ENCODE measurements at regions not wholly inside any gene's neighbourhood (a gene's known extent, or its start where the extent isn't known, plus 50 kb on each side); places are given as distances from the start of the nearest gene placed in this dataset.
"Not testable (repeated sequence)": the region's sequence is repeated elsewhere in the genome, so short reads cannot be mapped to it uniquely, and the experiment has no call there.

DNA sequence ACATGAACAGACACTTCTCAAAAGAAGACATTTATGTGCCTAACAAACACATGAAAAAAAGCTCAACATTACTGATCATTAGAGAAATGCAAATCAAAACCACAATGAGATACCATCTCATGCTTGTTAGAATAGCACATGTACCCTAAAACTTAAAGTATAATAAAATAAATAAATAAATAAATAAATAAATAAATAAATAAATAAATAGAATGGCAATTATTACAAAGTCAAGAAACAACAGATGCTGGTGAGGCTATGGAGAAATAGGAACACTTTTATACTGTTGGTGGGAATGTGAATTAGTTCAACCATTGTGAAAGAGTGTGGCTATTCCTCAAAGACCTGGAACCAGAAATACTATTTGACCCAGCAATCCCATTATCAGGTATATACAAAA, 970.6 kb downstream of the NR2F1-AS1 start:
- DNase-seq (ENCODE audit: low spot score); H3K27ac Mint-ChIP-seq; H3K4me3 Mint-ChIP-seq; H3K4me1 Mint-ChIP-seq (ENCODE audit: low read depth); H3K9me3 Mint-ChIP-seq; H3K36me3 Mint-ChIP-seq (ENCODE audit: low read depth); H3K27me3 Mint-ChIP-seq (ENCODE audit: low read depth): not testable (repeated sequence)

DNA sequence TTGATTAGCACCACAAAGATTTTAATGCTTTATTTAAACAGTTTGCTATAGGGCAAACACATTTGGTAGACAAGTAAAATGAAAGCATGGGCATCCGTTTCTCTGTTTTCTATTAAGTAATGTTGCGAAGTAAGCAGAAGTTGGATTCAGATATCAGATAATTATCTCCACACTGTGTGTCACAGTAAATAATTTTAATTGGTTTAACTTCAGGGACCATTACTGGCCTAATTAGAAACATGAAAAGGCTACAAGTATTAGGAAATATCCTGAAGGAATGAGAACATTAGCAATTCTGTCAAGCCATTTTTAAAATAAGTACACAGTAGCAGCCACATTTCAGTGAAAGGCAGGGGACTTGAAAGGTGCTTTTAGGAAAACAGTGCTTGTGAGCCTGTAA, 975.4 kb downstream of the NR2F1-AS1 start:
- H3K36me3 Mint-ChIP-seq (ENCODE audit: low read depth), result no peaks in the 10 kb centered on the region
- no peak overlapping the region for H3K27ac Mint-ChIP-seq
- no peak for DNase-seq (ENCODE audit: low spot score)
- H3K9me3 Mint-ChIP-seq, result peaks cover 9% of the 10 kb centered on the region
- H3K27me3 Mint-ChIP-seq (ENCODE audit: low read depth), result no peaks in the 10 kb centered on the region
- H3K4me3 Mint-ChIP-seq, result no peak overlapping the region
- no peaks in the 10 kb centered on the region for H3K4me1 Mint-ChIP-seq (ENCODE audit: low read depth)

- no peak overlapping the region for H3K27ac Mint-ChIP-seq
These were observed 981.7 kb downstream of the NR2F1-AS1 start for GRCh38 chr5:92599217-92599810.

DNA sequence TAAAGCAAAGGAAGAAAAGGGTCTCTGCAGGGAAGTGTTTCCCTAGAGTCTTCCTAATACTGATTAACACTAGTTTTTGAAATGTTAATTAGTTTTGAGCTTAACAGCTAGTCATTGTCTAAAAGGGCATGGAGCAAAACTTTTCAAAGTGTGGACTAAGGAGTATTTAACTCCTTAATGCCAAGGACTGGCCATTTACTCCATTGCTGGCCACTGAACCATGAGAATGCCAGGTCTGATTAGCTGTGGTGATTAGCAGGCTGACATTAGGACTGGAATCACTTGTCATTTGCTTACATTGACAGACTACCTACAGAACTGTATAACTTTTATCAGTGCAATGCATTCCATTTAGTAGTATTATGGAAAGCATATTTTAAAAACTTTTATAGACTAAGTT, 987.0 kb downstream of the NR2F1-AS1 start:
- no peaks in the 10 kb centered on the region for H3K4me1 Mint-ChIP-seq (ENCODE audit: low read depth)
- H3K27ac Mint-ChIP-seq, result no peak overlapping the region
- H3K4me3 Mint-ChIP-seq, result no peak overlapping the region
- H3K27me3 Mint-ChIP-seq (ENCODE audit: low read depth), result no peaks in the 10 kb centered on the region
- peaks cover 7% of the 10 kb centered on the region for H3K9me3 Mint-ChIP-seq
- H3K36me3 Mint-ChIP-seq (ENCODE audit: low read depth), result no peaks in the 10 kb centered on the region
- no peak for DNase-seq (ENCODE audit: low spot score)

More at GRCh38 chr5:92599217-92599810, 981.7 kb downstream of the NR2F1-AS1 start:
- no peaks in the 10 kb centered on the region for H3K27me3 Mint-ChIP-seq (ENCODE audit: low read depth)
- H3K36me3 Mint-ChIP-seq (ENCODE audit: low read depth), result no peaks in the 10 kb centered on the region
- no peak for DNase-seq (ENCODE audit: low spot score)
- no peaks in the 10 kb centered on the region for H3K4me1 Mint-ChIP-seq (ENCODE audit: low read depth)
- no peak overlapping the region for H3K4me3 Mint-ChIP-seq
- peaks cover 11% of the 10 kb centered on the region for H3K9me3 Mint-ChIP-seq

- no peaks in the 10 kb centered on the region for H3K36me3 Mint-ChIP-seq (ENCODE audit: low read depth)
- no peak for DNase-seq (ENCODE audit: low spot score)
- no peaks in the 10 kb centered on the region for H3K4me1 Mint-ChIP-seq (ENCODE audit: low read depth)
- no peaks in the 10 kb centered on the region for H3K9me3 Mint-ChIP-seq
- H3K27me3 Mint-ChIP-seq (ENCODE audit: low read depth), result no peaks in the 10 kb centered on the region
- no peak overlapping the region for H3K4me3 Mint-ChIP-seq
- H3K27ac Mint-ChIP-seq, result no peak overlapping the region
These were observed 992.1 kb downstream of the NR2F1-AS1 start for GRCh38 chr5:92588876-92589275.

DNA sequence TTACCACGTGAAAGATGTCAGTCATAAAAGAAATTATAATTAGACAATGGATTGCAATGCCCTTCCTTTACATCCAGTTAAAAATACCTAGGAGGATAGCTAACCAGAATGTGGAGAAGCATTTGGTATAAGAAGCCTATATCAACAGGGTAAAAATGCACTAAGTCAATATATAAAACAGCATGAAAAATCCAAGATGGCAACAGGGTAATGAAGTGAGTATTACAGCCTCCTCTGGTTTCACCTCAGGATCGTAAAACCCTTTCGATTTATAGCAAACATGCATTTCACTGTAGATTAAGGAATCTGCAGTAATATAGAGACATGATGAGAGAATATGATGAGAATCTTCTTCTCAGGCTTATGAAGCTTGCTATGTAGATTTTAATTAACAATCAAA, 999.3 kb downstream of the NR2F1-AS1 start:
- Mint-ChIP-seq H3K4me1 (ENCODE audit: low read depth) (no peaks in the 10 kb centered on the region), H3K36me3 (ENCODE audit: low read depth) (no peaks in the 10 kb centered on the region), H3K4me3 (no peak overlapping the region), H3K9me3 (peaks cover 6% of the 10 kb centered on the region), H3K27me3 (ENCODE audit: low read depth) (no peaks in the 10 kb centered on the region), H3K27ac (no peak overlapping the region)
- no peak for DNase-seq (ENCODE audit: low spot score)

- no peaks in the 10 kb centered on the region for H3K36me3 Mint-ChIP-seq (ENCODE audit: low read depth)
These were observed 999.8 kb downstream of the NR2F1-AS1 start for GRCh38 chr5:92581249-92581648.

DNA sequence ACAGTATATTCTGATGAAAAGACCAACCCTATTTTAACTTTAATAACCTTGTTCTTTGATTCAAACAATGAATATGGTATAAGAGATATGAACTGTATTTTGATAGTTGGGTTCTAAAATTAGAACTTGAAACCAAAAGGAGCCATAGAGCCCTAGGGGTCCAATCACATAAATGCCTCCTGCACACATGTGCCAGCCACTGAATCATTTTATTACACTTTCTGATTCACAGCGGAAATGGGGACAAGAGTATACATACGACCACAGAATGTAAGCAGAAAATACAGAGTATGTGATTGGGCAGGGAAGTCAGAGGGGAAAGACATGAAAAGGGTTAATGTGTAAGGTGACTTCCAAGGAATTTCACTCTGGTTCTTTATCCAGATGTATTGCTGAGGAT, 1000.2 kb downstream of the NR2F1-AS1 start:
- Mint-ChIP-seq H3K9me3 (peaks cover 6% of the 10 kb centered on the region), H3K4me3 (no peak overlapping the region), H3K27me3 (ENCODE audit: low read depth) (no peaks in the 10 kb centered on the region), H3K27ac (no peak overlapping the region), H3K4me1 (ENCODE audit: low read depth) (no peaks in the 10 kb centered on the region), H3K36me3 (ENCODE audit: low read depth) (no peaks in the 10 kb centered on the region)
- DNase-seq (ENCODE audit: low spot score), result no peak

More at GRCh38 chr5:92581249-92581648, 999.8 kb downstream of the NR2F1-AS1 start:
- Mint-ChIP-seq H3K27me3 (ENCODE audit: low read depth) (no peaks in the 10 kb centered on the region), H3K27ac (no peak overlapping the region), H3K4me3 (no peak overlapping the region), H3K9me3 (peaks cover 6% of the 10 kb centered on the region), H3K4me1 (ENCODE audit: low read depth) (no peaks in the 10 kb centered on the region)
- no peak for DNase-seq (ENCODE audit: low spot score)

GRCh38 chr5:92574023-92574422, 1007.0 kb downstream of the NR2F1-AS1 start:
- Mint-ChIP-seq H3K9me3 (no peaks in the 10 kb centered on the region), H3K27ac (no peak overlapping the region), H3K4me3 (no peak overlapping the region), H3K27me3 (ENCODE audit: low read depth) (no peaks in the 10 kb centered on the region), H3K36me3 (ENCODE audit: low read depth) (no peaks in the 10 kb centered on the region), H3K4me1 (ENCODE audit: low read depth) (no peaks in the 10 kb centered on the region)
- no peak for DNase-seq (ENCODE audit: low spot score)

DNA sequence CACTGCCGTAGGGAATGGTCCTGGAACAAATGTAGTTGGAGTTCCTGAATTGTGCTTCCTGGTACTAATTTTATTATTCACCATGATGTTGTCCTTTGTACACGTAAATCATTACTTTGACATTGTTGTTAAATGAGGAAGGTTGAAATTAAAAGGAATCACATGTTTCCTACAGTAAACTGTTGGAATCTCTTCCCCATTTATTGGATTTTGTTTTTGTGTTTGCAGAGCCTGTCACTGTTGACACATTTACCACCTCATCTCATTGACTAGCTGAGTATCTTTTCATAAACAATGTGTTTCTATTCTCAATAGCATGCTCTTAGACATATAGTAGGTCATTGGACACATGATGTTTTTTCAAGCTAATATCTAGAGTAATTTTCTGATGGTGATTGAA, 1012.5 kb downstream of the NR2F1-AS1 start:
- no peaks in the 10 kb centered on the region for H3K36me3 Mint-ChIP-seq (ENCODE audit: low read depth)

DNA sequence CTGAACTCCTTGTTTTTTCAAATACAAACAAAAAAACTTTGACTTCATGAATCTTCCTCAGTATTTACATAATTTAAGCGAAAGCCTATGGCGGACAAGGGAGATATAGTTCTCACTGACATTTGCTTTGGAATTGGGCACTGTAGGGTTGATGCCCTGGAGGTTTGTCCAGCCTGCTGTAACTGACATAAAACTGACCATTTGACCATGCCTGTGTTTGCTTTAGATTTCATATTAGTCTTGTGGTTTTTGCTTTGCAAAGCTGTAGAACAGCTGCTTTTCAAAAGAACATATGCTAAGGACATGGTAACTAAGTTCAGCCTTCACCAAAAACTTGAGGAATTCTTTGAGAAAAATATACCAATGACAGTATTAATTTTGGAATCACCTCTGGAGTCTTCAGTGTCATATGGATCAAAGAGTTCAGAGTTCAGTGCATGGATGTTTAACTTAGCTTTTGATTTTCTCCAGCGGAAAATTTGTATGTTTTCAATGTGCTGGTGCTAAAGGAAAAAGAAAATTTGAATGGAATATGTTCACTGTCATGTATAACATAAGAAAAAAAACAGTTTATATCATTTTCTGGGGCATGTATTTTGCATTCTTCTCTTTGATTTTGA, 1013.1 kb downstream of the NR2F1-AS1 start:
- H3K36me3 Mint-ChIP-seq (ENCODE audit: low read depth), result no peaks in the 10 kb centered on the region
- no peak overlapping the region for H3K4me3 Mint-ChIP-seq
- no peak for DNase-seq (ENCODE audit: low spot score)
- H3K9me3 Mint-ChIP-seq, result no peaks in the 10 kb centered on the region
- H3K27ac Mint-ChIP-seq, result no peak overlapping the region
- no peaks in the 10 kb centered on the region for H3K4me1 Mint-ChIP-seq (ENCODE audit: low read depth)
- H3K27me3 Mint-ChIP-seq (ENCODE audit: low read depth), result no peaks in the 10 kb centered on the region

More for the DNA sequence above, 1012.5 kb downstream of the NR2F1-AS1 start:
- no peak overlapping the region for H3K4me3 Mint-ChIP-seq
- H3K27ac Mint-ChIP-seq, result no peak overlapping the region
- no peaks in the 10 kb centered on the region for H3K27me3 Mint-ChIP-seq (ENCODE audit: low read depth)
- no peak for DNase-seq (ENCODE audit: low spot score)
- H3K9me3 Mint-ChIP-seq, result no peaks in the 10 kb centered on the region
- H3K4me1 Mint-ChIP-seq (ENCODE audit: low read depth), result no peaks in the 10 kb centered on the region

DNA sequence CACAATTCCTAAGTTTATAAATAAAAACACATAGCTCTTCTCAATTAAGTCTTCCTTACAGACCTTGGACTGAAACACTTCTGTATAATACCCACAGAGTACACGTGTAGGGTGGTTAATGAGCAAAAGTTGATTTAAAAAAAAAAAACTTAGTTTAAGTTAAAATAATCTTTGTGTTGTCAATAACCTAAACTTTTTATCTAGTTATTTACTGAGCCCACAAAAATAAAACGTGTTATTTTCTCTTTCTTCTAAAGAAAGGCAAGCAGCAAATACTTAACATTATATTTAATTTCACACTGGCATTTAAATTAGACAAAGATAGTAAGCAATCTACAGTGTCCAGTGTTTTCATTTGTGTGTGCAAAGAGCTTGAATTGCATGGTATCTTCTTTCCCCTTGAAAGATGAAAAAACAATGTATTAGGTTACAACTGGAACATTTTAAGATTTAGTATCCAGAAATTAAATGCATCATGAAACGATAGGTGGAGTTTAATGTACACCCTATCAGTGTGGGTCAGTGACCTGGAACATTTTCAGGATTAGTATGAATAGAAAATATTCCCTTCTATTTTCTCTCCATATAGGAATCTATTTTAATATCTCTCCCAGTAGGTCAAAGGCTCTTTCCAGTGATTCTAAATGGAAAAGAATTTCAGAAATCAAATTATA, 1014.8 kb downstream of the NR2F1-AS1 start:
- H3K4me3 Mint-ChIP-seq, result no peak overlapping the region
- H3K27ac Mint-ChIP-seq, result no peak overlapping the region
- no peaks in the 10 kb centered on the region for H3K4me1 Mint-ChIP-seq (ENCODE audit: low read depth)
- no peaks in the 10 kb centered on the region for H3K36me3 Mint-ChIP-seq (ENCODE audit: low read depth)
- H3K27me3 Mint-ChIP-seq (ENCODE audit: low read depth), result no peaks in the 10 kb centered on the region
- no peaks in the 10 kb centered on the region for H3K9me3 Mint-ChIP-seq
- DNase-seq (ENCODE audit: low spot score), result no peak

DNA sequence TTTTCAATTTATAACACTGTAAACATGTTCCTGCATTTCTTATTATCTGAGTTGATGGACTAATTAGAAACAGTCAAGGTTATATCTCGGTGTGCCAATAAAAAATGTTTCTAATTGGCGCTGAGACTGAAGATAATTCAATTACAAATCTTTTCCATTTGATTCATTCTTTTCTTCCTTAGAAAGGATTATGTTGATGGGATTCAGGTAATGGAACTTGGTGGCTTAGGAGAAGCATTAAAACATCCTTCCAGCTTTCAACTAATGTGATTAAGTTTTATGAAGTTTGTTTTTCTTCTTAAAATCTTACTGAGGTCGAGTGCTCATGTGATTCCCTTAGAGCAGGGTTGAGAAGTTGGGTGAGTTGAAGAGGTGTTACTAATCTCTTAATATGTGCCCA, 1015.3 kb downstream of the NR2F1-AS1 start:
- no peaks in the 10 kb centered on the region for H3K27me3 Mint-ChIP-seq (ENCODE audit: low read depth)
- H3K4me1 Mint-ChIP-seq (ENCODE audit: low read depth), result no peaks in the 10 kb centered on the region
- no peaks in the 10 kb centered on the region for H3K36me3 Mint-ChIP-seq (ENCODE audit: low read depth)
- no peak overlapping the region for H3K27ac Mint-ChIP-seq
- no peak overlapping the region for H3K4me3 Mint-ChIP-seq
- no peaks in the 10 kb centered on the region for H3K9me3 Mint-ChIP-seq
- no peak for DNase-seq (ENCODE audit: low spot score)

DNA sequence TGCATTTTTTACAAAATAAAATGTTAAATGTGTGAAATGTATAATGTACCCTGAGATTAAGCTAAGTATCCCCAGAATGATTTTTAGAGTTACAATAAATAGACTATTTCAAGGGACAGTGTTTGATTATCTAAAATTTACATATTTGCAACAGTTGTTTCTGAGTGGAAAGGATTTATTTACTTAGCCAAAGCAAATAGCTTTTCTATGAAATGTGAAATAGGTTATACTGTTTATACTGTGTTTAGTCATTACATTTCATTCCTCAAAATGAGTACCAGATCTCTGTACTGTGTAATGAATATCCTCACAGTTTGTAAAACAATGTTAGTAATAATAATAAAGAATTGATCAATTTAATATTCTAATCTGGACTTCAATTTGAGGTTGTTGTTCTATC, 1019.0 kb downstream of the NR2F1-AS1 start:
- no peak for DNase-seq (ENCODE audit: low spot score)
- Mint-ChIP-seq H3K27me3 (ENCODE audit: low read depth) (no peaks in the 10 kb centered on the region), H3K9me3 (no peaks in the 10 kb centered on the region), H3K4me3 (no peak overlapping the region), H3K36me3 (ENCODE audit: low read depth) (no peaks in the 10 kb centered on the region), H3K4me1 (ENCODE audit: low read depth) (no peaks in the 10 kb centered on the region), H3K27ac (no peak overlapping the region)
